ENCODE measurements at regions not wholly inside any gene's neighbourhood (a gene's known extent, or its start where the extent isn't known, plus 50 kb on each side); places are given as distances from the start of the nearest gene placed in this dataset.
"Not testable (repeated sequence)": the region's sequence is repeated elsewhere in the genome, so short reads cannot be mapped to it uniquely, and the experiment has no call there.

DNA sequence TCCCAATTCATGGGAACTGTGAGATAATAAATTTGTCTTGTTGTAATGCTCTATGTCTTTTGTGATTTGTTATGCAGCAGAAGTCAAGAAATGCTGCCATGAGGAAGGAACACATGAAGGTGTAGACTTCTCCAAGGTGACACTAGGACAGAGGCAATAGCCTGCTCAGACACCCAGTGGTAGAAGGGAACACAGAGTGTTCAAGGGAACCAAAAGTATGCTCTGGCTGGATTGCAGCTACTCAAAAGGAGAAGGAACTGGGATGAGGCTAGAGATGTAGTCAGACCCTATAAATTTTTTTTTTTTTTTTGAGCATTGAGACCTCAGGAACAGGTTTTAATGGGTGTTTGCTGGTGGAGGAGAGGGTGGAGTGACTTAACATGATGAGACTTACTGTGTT lies 232.5 kb downstream of the PARP8 start:
- no peak for DNase-seq

GRCh38 chr5:50900952-50901510 lies 234.6 kb downstream of the PARP8 start:
- DNase-seq: no peak

GRCh38 chr5:50903651-50904050 lies 237.2 kb downstream of the PARP8 start:
- no peak for DNase-seq

GRCh38 chr5:50905996-50906570 lies 239.6 kb downstream of the PARP8 start:
- DNase-seq: no peak

- DNase-seq: not testable (repeated sequence)
Measured at GRCh38 chr5:50920160-50920559, 253.7 kb downstream of the PARP8 start.

- DNase-seq: no peak
Measured at GRCh38 chr5:50921366-50922133, 255.1 kb downstream of the PARP8 start.

GRCh38 chr5:50922134-50922941 lies 255.9 kb downstream of the PARP8 start:
- DNase-seq: peak in 1 of 2 experiments; percentile 8

DNA sequence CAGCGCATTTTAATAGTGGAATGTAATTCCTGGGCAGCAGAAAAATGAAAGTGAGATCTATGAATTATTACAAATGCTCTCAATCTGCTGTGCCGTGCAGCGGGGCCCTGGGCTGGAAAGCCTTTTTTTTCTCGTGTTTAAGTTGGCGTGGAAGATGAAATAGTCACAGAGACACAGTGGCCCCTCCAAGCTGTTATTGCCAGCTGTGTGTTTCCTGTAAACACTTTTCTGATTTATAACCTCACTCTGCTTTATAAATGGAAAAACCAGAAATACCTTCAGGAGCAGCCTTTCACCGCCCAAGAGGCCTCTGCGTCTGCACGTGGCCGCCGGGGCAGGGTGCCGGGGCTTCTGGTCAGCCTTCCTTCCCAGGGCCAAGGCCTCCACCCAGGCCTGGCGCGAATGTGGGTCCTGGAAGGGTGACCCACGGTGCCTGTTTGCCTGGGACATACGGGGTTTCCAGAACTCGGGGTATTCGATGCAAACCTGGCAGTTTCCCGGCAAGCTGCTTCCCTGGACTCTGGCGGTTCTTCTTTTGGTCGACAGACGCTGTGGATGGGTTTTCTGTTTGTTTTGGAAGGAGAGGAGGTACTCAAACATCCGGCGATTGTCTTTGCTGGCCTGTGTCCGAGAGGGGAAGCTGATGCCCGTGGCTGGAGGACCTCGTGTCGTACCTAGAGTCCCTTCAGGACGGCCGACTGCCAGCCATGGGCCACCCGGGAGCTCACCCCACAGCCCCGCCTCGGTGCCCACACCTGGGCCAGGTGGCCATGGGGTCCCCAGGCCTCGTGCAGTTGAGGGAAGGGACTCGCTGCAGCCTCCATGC lies 256.7 kb downstream of the PARP8 start:
- no peak for DNase-seq

- DNase-seq: no peak
Measured at GRCh38 chr5:50923768-50924494, 257.5 kb downstream of the PARP8 start.

DNA sequence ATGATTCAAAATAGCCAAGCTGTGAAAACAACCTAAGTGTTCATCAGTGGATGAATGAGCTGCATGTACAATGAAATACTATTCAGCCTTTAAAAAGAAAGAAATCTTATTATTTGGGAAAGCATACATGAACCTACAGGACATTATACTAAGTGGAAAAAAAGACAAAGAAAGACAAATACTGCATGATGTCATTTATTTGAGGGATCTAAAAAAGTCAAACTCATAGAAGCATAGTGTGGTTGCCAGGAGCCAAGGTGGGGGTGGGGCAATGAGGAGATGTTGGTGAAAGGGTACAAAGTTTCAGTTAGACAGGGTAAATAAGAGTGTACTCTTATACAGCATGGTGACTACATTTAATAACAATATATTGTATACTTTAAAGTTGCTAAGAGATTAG lies 261.5 kb downstream of the PARP8 start:
- DNase-seq: no peak

DNA sequence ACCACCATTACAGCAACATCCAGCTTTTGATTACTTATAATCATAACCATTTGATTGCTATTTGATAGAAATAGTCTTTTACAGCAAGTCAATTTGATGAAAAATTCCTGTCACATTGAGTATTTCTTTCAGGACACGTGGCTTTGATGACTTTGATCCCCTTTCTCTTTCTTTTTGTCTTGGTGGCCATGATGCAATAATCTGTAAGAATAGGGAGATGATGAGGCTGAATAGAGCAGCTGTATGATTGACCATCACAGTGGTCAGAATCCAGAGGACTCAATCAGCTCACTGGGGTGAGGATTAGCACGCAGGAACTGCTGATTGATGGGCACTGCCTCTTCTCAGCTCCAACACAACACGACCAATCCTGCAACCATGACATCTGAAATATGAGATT lies 262.7 kb downstream of the PARP8 start:
- DNase-seq: no peak

GRCh38 chr5:50934343-50934742 lies 267.9 kb downstream of the PARP8 start:
- no peak for DNase-seq

DNA sequence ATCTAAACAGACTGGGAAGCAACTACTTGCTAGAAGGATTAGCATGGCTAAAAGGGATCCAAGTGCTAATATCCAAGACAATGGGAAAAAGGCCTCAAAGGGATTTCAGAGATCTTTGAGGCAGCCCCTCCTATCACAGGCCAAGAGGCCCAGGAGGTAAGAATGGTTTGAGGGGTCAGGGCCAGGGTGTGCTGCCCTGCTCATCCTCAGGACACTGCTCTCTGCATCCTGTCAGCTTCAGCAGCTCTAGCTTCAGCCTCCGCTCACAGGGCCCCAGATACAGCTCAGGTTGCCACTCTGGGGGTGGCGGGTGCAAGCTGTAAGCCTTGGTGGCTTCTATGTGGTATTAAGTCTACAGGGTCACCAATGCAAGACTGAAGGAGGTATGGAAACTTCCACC lies 278.7 kb downstream of the PARP8 start:
- DNase-seq: no peak

DNA sequence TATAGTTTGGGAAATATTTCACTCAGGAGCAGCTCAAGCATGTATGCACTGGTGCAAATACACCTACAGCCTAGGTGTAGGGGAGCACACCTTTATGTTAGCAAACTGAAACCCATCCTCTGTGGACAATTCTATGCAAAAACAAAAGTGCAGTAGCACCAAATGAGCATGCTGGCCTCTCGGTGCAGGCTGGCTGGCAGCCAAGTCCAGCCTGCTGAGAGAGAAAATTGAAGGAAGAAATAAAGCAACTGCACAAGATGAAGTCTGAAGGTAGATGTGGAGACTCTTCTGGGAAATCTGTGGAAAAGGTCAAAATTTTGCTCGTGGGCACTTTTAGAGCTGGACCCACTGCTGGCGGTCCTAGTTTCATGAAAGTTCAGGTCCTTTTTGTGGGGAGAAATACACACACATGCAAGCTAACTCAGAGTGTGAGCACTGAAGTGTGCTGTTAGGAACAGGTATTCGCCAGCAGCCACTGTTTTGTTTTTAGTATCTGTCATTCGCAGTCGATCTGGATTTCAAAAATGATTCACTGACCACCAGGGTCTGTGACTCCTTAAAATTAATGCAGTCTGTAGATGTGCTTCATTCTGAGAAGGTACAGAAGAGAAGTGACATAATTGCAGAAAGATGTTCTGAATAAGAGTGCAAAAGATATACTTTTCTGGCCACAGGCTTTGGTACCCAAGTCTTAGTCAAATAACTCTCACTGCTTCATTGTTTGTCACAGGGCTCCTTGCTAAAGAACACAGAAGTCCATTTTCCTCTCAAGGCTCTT lies 281.7 kb downstream of the PARP8 start:
- DNase-seq: no peak

GRCh38 chr5:50953290-50953689 lies 286.9 kb downstream of the PARP8 start:
- DNase-seq: no peak

- DNase-seq: peak in 1 of 2 experiments; percentile 17
Measured at GRCh38 chr5:50958852-50959457, 292.5 kb downstream of the PARP8 start.

- DNase-seq: peak; percentile 35 to 68
Measured at GRCh38 chr5:50962934-50963872, 296.8 kb downstream of the PARP8 start.

GRCh38 chr5:50963971-50964745 lies 297.7 kb downstream of the PARP8 start:
- DNase-seq: no peak
